Inflammatory macrophage (primary cell): ENCODE measurements at regions not wholly inside any gene's neighbourhood (a gene's known extent, or its start where the extent isn't known, plus 50 kb on each side); places are given as distances from the start of the nearest gene placed in this dataset.
"Not testable (repeated sequence)": the region's sequence is repeated elsewhere in the genome, so short reads cannot be mapped to it uniquely, and the experiment has no call there.

Experiments used
- DNase-seq, 2 donors: peaks; one replicate each; pipeline ENCODE4 v3.0.0-alpha.2; 2020 to 2022

- DNase-seq = no peak
Measured at GRCh38 chr16:65409510-65409909, 287.6 kb upstream of the CDH11 start.

GRCh38 chr16:65406933-65407332 is 285.1 kb upstream of the CDH11 start:
- no peak for DNase-seq

- DNase-seq = no peak
Measured at GRCh38 chr16:65406116-65406515, 284.3 kb upstream of the CDH11 start.

- no peak for DNase-seq
Measured at GRCh38 chr16:65394281-65394680, 272.4 kb upstream of the CDH11 start.

- no peak for DNase-seq
Measured at GRCh38 chr16:65392806-65393565, 271.1 kb upstream of the CDH11 start.

- DNase-seq = no peak
Measured at GRCh38 chr16:65388592-65388991, 266.7 kb upstream of the CDH11 start.

- no peak for DNase-seq
Measured at GRCh38 chr16:65386672-65387071, 264.8 kb upstream of the CDH11 start.

GRCh38 chr16:65384441-65384840 is 262.6 kb upstream of the CDH11 start:
- no peak for DNase-seq

- DNase-seq = no peak
Measured at GRCh38 chr16:65377195-65377594, 255.3 kb upstream of the CDH11 start.

- no peak for DNase-seq
Measured at GRCh38 chr16:65376601-65377000, 254.7 kb upstream of the CDH11 start.

GRCh38 chr16:65375651-65376050 is 253.8 kb upstream of the CDH11 start:
- no peak for DNase-seq

GRCh38 chr16:65373097-65373496 is 251.2 kb upstream of the CDH11 start:
- DNase-seq = peak; percentile 14 to 67

GRCh38 chr16:65372171-65372570 is 250.3 kb upstream of the CDH11 start:
- DNase-seq = peak in 1 of 2 donors; percentile 3

GRCh38 chr16:65365732-65366715 is 244.2 kb upstream of the CDH11 start:
- no peak for DNase-seq

GRCh38 chr16:65356721-65357120 is 234.9 kb upstream of the CDH11 start:
- DNase-seq = not testable (repeated sequence)

GRCh38 chr16:65355706-65356105 is 233.8 kb upstream of the CDH11 start:
- DNase-seq = no peak

GRCh38 chr16:65353183-65353582 is 231.3 kb upstream of the CDH11 start:
- no peak for DNase-seq

GRCh38 chr16:65349626-65350025 is 227.8 kb upstream of the CDH11 start:
- DNase-seq = no peak

GRCh38 chr16:65343556-65343955 is 221.7 kb upstream of the CDH11 start:
- DNase-seq = no peak

GRCh38 chr16:65342231-65342866 is 220.5 kb upstream of the CDH11 start:
- no peak for DNase-seq

- no peak for DNase-seq
Measured at GRCh38 chr16:65339062-65339461, 217.2 kb upstream of the CDH11 start.

GRCh38 chr16:65336160-65336559 is 214.3 kb upstream of the CDH11 start:
- DNase-seq = no peak

GRCh38 chr16:65334081-65334480 is 212.2 kb upstream of the CDH11 start:
- no peak for DNase-seq
